Sigmoid colon (tissue), 4 donors: ENCODE measurements at regions not wholly inside any gene's neighbourhood (a gene's known extent, or its start where the extent isn't known, plus 50 kb on each side); places are given as distances from the start of the nearest gene placed in this dataset.

Source experiments
- EP300 ChIP-seq, 4 donors: sonication (generic); formaldehyde crosslinking; IDR thresholded peaks; one replicate each; pipeline ENCODE4 v1.6.1; 2017; ENCODE audit warnings: antibody characterized with exemption in 4 of 4
- POLR2A ChIP-seq, 2 donors: fragments of 450-650 bp; IDR thresholded peaks; one replicate each; pipeline ENCODE4 v1.6.1; 2016; ENCODE audit warnings: antibody characterized with exemption in 2 of 2, mild to moderate bottlenecking in 2 of 2, moderate library complexity in 2 of 2
- POLR2AphosphoS5 ChIP-seq, 4 donors: sonication (generic); formaldehyde crosslinking; IDR thresholded peaks; one replicate each; pipeline ENCODE4 v1.6.1; 2017; ENCODE audit warnings: antibody characterized with exemption in 4 of 4
- TF ChIP-seq, protein P1 (sequence below), 4 experiments: fragments of 450-650 bp in 3 of 4; fragments of 200-600 bp in 1 of 4; IDR thresholded peaks; one replicate each; pipeline ENCODE4 v1.5.1; 2016 to 2019; ENCODE audit warnings: antibody characterized with exemption in 4 of 4, mild to moderate bottlenecking in 3 of 4, moderate library complexity in 2 of 4

DNA sequence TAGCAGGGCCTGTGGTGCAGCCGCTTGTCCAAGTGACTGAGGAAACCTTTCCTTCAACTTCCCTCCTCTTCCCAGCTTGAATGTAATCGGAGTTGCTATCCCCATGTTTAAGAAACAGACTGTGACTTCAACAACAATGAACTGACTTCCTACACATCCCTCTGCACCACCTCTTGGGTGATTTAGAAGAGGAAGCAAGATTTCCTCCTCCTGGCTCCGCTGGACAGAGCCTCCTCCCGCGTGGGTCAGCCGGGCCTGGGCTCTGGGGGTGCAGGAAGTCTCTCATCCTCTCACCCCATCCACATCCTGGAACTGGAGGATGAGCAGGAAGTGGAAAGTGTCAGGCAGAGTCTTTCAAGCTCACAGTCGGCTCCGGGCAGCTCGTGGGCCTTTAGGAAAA lies 84.3 kb downstream of the GATA6 start:
- TF ChIP-seq, protein P1, sequence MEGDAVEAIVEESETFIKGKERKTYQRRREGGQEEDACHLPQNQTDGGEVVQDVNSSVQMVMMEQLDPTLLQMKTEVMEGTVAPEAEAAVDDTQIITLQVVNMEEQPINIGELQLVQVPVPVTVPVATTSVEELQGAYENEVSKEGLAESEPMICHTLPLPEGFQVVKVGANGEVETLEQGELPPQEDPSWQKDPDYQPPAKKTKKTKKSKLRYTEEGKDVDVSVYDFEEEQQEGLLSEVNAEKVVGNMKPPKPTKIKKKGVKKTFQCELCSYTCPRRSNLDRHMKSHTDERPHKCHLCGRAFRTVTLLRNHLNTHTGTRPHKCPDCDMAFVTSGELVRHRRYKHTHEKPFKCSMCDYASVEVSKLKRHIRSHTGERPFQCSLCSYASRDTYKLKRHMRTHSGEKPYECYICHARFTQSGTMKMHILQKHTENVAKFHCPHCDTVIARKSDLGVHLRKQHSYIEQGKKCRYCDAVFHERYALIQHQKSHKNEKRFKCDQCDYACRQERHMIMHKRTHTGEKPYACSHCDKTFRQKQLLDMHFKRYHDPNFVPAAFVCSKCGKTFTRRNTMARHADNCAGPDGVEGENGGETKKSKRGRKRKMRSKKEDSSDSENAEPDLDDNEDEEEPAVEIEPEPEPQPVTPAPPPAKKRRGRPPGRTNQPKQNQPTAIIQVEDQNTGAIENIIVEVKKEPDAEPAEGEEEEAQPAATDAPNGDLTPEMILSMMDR (IDR thresholded peaks at IDR 0.05) = no peak
- TF ChIP-seq EP300 (IDR thresholded peaks at IDR 0.05) (no peak), POLR2A (IDR thresholded peaks at IDR 0.05) (no peak), POLR2AphosphoS5 (IDR thresholded peaks at IDR 0.05) (no peak)
